Activated naive CD8-positive, alpha-beta T cell treated with anti-CD3 and anti-CD28 coated beads for 36 hours (primary cell): ENCODE measurements at regions not wholly inside any gene's neighbourhood (a gene's known extent, or its start where the extent isn't known, plus 50 kb on each side); places are given as distances from the start of the nearest gene placed in this dataset.
"Not testable (repeated sequence)": the region's sequence is repeated elsewhere in the genome, so short reads cannot be mapped to it uniquely, and the experiment has no call there.

Source experiments
- DNase-seq: peaks from one replicate; pipeline ENCODE4 v3.0.0; 2021
- H3K27ac Mint-ChIP-seq: one replicate; pipeline ENCODE4 v1.8.0; 2022; ENCODE audit warnings: mild to moderate bottlenecking, moderate library complexity, mixed read lengths
- H3K27me3 Mint-ChIP-seq: one replicate; pipeline ENCODE4 v1.8.0; 2022; ENCODE audit warnings: mild to moderate bottlenecking, mixed read lengths
- H3K36me3 Mint-ChIP-seq: one replicate; pipeline ENCODE4 v1.8.0; 2021; ENCODE audit warnings: mild to moderate bottlenecking, mixed read lengths
- H3K4me1 Mint-ChIP-seq: one replicate; pipeline ENCODE4 v1.8.0; 2021; ENCODE audit warnings: mixed read lengths
- H3K4me3 Mint-ChIP-seq: one replicate; pipeline ENCODE4 v1.8.0; 2022; ENCODE audit warnings: mild to moderate bottlenecking, moderate library complexity, mixed read lengths
- H3K9me3 Mint-ChIP-seq: one replicate; pipeline ENCODE4 v1.8.0; 2022; ENCODE audit warnings: mixed read lengths

DNA sequence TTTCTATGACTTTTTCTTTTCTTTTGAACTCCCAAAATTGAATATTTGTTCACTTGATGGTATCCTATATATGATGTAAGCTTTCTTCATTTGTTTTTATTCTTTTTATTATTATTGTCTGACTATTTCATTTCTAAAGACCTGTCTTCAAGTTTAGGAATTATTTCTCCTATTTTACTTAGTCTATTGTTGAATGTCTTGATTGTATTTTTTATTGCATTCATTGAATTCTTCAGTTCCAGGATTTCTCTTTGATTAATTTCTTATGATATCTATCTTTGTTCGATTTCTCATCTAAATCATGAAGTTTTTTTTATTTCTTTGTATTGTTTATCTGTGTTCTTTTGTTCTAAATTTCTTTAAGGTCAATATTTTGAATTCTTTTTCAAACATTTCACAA is 238.8 kb downstream of the TTC6 start:
- H3K36me3 Mint-ChIP-seq, result no peaks in the 10 kb centered on the region
- DNase-seq, result no peak
- H3K9me3 Mint-ChIP-seq, result peaks cover 36% of the 10 kb centered on the region
- H3K4me3 Mint-ChIP-seq, result no peak overlapping the region
- peaks cover 5% of the 10 kb centered on the region for H3K27me3 Mint-ChIP-seq
- no peaks in the 10 kb centered on the region for H3K4me1 Mint-ChIP-seq
- H3K27ac Mint-ChIP-seq, result no peak overlapping the region

DNA sequence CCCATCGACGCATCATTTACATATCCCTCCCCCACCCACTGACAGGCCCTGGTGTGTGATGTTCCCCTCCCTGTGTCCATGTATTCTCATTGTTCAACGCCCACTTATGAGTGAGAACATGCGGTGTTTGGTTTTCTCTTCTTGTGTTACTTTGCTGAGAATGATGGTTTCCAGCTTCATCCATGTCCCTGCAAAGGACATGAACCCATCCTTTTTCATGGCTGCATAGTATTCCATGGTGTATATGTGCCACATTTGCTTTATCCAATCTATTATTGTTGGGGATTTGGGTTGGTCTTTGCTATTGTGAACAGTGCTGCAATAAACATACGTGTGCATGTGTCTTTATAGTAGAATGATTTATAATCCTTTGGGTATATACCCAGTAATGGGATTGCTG is 243.3 kb downstream of the TTC6 start:
- not testable (repeated sequence) for H3K27ac Mint-ChIP-seq

DNA sequence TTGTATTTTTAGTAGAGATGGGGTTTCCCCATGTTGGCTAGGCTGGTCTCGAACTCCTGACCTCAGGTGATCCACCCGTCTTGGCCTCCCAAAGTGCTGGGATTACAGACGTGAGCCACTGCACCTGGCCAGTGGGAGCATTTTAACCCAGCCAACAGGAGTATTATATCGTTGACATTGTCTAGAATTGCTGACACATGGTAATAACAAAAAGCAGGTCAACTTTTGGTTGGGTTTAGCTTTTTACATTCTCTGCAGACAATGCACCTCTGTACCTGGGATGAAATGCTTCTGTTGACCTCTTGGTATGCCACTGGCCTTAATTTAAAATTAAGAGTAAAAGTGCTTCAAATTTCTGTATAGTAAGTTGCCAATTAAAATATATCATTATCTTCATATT is 245.6 kb downstream of the TTC6 start:
- not testable (repeated sequence) for DNase-seq, H3K36me3 Mint-ChIP-seq, H3K9me3 Mint-ChIP-seq, H3K27me3 Mint-ChIP-seq, H3K4me1 Mint-ChIP-seq, H3K27ac Mint-ChIP-seq, H3K4me3 Mint-ChIP-seq

More for the DNA sequence above, 243.3 kb downstream of the TTC6 start:
- not testable (repeated sequence) for H3K27me3 Mint-ChIP-seq, H3K4me1 Mint-ChIP-seq, DNase-seq, H3K4me3 Mint-ChIP-seq, H3K36me3 Mint-ChIP-seq
- peaks cover 28% of the 10 kb centered on the region for H3K9me3 Mint-ChIP-seq

DNA sequence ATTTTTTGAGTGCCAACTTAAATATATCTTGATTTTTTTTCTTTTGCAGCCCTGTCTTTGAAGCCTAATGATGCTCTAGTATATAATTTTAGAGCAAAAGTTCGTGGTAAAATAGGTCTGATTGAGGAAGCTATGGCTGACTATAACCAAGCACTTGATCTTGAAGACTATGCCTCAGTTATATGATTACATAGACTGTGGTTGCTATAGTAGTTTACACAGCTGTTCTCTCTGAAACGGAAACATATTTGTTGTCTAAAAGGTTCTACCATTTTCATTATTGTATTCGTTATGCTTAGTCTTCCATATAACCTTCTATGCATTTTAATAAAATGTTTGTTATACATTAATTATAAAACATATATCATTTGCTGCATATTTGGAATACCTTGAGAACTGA is 246.7 kb downstream of the TTC6 start:
- no peaks in the 10 kb centered on the region for H3K36me3 Mint-ChIP-seq
- H3K27ac Mint-ChIP-seq, result no peak overlapping the region
- no peak for DNase-seq

DNA sequence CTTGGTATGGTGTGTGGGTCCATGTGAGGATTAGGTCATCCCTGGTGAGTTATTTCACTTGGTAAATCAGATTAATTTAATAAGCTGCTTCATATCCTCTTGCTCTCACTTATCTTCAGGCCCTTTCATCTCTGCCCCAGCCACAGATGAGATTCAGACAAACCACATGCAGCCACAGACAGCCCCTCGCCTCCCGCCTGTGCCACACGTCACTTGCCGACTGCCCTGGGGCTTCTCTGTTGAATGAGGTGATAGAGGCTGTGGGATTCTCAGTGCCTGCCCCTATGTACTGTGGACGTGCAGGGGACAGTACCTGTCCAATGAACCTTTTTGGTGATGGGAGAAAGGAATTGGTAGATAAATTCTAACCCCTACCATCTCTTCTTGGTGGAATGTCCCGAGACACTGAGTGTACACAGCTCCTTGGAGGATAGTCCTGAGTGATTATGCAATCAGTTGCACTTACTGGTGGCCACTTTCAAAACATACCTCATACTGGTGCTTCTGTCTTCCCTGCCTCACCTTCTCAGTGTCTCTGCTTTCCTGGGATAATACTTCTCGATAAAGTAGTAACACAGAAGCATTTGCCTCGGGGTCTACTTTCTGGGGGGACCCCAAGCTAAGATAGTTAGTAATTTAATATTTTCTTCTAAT is 248.7 kb downstream of the TTC6 start:
- Mint-ChIP-seq H3K4me1 (no peaks in the 10 kb centered on the region), H3K4me3 (no peak overlapping the region), H3K9me3 (peaks cover 5% of the 10 kb centered on the region), H3K27ac (no peak overlapping the region), H3K36me3 (no peaks in the 10 kb centered on the region), H3K27me3 (no peaks in the 10 kb centered on the region)
- DNase-seq, result no peak

More for the DNA sequence above, 246.7 kb downstream of the TTC6 start:
- no peaks in the 10 kb centered on the region for H3K4me1 Mint-ChIP-seq
- no peaks in the 10 kb centered on the region for H3K27me3 Mint-ChIP-seq
- no peak overlapping the region for H3K4me3 Mint-ChIP-seq
- H3K9me3 Mint-ChIP-seq, result peaks cover 5% of the 10 kb centered on the region

DNA sequence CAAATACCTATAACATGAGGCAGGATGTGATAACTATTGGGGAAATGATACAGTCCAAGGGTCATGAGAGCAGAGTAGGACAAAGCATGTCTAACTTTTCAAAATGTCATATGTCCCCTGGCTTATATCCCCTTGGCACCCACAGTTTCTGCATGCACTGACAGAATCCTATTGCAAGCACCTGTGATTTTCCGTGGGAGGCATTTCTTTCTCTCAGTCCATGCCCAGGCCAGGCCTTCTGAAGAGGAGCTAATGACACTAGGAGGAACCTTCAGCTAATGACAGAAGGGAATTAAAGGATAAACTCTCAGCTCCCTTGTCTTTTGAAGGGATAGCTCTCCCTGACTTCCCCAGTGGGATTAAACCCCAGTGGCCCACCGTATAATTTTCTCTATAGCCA is 249.2 kb downstream of the TTC6 start:
- Mint-ChIP-seq H3K9me3 (peaks cover under 1% of the 10 kb centered on the region), H3K36me3 (no peaks in the 10 kb centered on the region)

DNA sequence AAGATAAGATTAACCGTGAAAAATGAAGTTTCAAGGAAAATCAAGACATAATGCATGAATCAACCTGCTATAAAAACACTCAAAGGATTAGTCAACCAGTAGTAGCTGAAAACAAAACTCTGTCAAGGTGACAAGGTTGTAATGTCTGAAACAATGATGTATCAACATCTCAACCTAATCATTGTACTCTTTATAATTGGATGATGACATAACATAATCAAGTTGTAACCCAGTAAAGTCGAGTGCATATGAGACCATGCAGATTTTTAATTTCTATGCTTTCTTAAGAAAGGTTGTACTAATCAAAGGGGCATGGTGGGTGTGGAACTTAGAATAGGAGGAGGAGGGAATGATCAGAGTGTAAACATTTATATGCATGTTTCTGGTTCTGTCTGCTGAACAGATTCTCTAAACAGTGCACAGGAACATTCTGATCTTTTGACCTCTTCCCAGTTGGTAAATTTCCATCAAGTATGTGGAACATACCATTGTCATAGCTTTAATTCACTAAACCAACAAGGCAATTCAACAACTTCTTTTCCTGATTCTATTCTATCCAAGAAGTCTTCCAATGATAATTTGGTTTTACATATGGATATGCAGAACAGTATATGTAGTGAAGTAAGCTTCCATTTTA is 253.7 kb downstream of the TTC6 start:
- Mint-ChIP-seq H3K4me1 (no peaks in the 10 kb centered on the region), H3K27me3 (no peaks in the 10 kb centered on the region), H3K36me3 (no peaks in the 10 kb centered on the region), H3K27ac (no peak overlapping the region), H3K4me3 (no peak overlapping the region), H3K9me3 (no peaks in the 10 kb centered on the region)
- no peak for DNase-seq

More for the DNA sequence above, 249.2 kb downstream of the TTC6 start:
- H3K27ac Mint-ChIP-seq, result no peak overlapping the region
- no peak for DNase-seq
- H3K4me1 Mint-ChIP-seq, result no peaks in the 10 kb centered on the region
- no peaks in the 10 kb centered on the region for H3K27me3 Mint-ChIP-seq
- no peak overlapping the region for H3K4me3 Mint-ChIP-seq

DNA sequence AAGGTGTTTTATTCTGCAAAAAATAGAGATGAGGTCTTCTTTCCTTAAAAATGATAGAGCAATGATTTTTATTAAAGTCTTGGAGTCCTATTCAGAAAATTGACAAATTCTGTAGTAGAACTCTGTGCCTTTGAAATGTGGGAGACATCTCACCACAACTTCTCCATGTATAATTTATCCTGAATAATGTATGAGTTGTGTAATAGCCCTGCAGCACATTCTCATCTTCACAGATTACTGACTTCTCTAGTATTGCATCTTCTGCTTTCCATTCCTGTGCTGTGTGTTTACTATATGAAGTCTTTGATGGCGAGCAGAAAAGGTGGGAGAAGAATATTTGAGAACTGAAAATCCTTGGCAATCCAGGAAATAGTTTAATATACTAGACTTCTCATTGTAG is 255.6 kb downstream of the TTC6 start:
- Mint-ChIP-seq H3K9me3 (no peaks in the 10 kb centered on the region), H3K36me3 (no peaks in the 10 kb centered on the region), H3K27ac (no peak overlapping the region), H3K4me1 (no peaks in the 10 kb centered on the region), H3K27me3 (peaks cover 3% of the 10 kb centered on the region), H3K4me3 (no peak overlapping the region)
- DNase-seq, result no peak

DNA sequence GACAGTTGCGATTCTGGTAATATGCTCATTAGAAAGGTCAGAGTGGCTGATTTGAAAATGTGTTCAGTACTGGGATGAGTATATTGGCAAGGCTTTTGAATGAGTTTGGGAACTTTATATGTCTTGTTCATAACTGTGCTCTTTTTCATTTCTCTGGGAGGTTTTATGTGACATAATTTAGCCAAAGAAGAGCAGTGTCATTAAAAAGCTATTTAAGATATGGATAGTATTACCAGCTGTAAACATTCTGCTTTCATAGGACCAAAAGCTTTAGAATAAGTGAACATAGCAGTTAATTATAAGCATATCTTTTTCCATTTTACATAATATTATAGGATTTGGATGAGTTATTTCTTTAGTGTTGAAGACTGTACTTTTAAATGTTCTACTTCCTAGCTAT is 260.4 kb downstream of the TTC6 start:
- no peaks in the 10 kb centered on the region for H3K9me3 Mint-ChIP-seq
- no peaks in the 10 kb centered on the region for H3K36me3 Mint-ChIP-seq
- no peak for DNase-seq
- H3K27me3 Mint-ChIP-seq, result peaks cover 16% of the 10 kb centered on the region
- H3K4me3 Mint-ChIP-seq, result no peak overlapping the region
- no peaks in the 10 kb centered on the region for H3K4me1 Mint-ChIP-seq
- no peak overlapping the region for H3K27ac Mint-ChIP-seq

DNA sequence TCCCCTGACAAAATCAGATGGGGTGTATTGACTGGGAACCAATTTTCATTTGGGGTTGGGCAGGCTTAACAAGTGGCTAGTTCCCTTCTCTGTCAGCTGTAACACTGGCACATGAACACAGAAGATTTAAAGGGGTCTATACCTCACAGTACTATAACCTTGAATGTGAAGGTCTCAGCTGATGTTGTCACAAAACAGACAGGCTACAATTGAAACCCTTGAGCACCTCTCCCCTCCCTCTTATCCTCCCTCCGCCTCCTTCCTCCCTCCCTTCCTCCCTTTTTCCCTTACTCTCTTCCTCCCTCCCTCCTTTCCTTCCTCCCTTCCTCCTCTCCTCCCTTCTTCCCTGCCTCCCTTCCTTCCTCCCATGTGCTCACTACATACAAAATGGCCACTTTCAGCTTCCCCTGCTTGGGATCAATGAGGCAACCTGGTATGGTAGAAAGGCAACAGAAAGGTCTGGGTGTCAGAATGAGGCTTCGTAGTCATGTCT is 262.4 kb downstream of the TTC6 start:
- no peak for DNase-seq
- Mint-ChIP-seq H3K27me3 (peaks cover 16% of the 10 kb centered on the region), H3K4me3 (no peak overlapping the region), H3K36me3 (no peaks in the 10 kb centered on the region), H3K27ac (no peak overlapping the region), H3K9me3 (no peaks in the 10 kb centered on the region), H3K4me1 (no peaks in the 10 kb centered on the region)

DNA sequence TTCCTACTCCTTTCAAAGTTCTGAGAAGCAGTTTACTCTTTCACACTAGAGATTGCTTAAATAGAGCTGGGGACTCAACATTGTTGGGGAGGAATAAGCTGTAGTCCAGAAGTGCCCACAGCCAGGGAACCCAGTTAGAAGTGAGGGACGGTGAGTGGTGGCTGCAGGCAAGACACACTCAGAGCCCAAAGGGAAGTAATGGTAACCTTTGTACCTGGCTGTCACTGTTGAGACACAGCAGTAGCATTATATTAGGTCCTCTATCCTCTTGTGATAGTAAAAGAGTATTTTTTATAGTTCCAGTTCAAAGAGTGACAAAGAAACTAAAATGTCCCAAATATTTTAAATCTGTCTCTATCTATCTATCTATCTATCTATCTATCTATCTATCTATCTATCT is 263.3 kb downstream of the TTC6 start:
- H3K9me3 Mint-ChIP-seq, result no peaks in the 10 kb centered on the region
- H3K36me3 Mint-ChIP-seq, result no peaks in the 10 kb centered on the region
- no peaks in the 10 kb centered on the region for H3K4me1 Mint-ChIP-seq
- no peak overlapping the region for H3K4me3 Mint-ChIP-seq
- no peak for DNase-seq
- H3K27me3 Mint-ChIP-seq, result peaks cover 16% of the 10 kb centered on the region
- no peak overlapping the region for H3K27ac Mint-ChIP-seq

DNA sequence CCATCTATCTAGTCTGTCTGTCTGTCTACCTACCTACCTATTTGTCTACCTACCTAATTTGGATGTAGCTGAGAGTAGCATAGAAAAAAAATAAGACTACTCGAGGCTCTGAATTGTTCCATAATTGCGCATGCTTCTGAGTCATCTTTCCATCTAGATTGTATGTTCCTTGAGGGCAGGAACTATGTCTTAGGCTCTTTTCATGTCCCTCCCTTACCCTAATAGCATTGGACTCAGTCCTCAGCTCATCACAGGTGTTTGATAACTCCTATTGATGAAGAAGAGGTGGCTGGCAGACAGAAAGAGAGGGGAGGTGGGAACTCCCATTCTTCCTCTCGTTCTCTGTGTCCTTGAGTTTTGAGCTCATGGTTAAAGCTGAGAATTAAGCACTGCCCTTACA is 263.7 kb downstream of the TTC6 start:
- Mint-ChIP-seq H3K4me3 (no peak overlapping the region), H3K36me3 (no peaks in the 10 kb centered on the region), H3K27me3 (peaks cover 16% of the 10 kb centered on the region), H3K4me1 (no peaks in the 10 kb centered on the region), H3K27ac (no peak overlapping the region), H3K9me3 (no peaks in the 10 kb centered on the region)
- DNase-seq, result no peak

DNA sequence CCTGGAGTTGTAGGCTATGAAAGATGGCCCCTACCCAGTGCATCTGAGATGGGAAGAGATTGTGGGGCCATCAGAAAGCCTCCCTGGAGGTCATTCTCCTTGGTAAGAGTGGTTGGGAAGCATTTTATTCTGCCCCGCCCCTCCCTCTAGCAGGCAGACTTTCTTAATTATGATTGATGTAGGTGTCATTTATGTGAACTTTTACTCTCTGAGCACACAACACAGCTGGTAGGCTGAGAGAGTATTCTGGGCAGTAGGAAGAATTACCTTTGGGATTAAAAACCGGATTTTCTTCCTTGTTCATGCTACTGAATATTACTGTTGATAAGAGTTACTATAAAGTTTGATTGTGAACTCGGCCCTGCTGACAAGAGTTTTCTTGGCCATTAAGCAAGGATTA is 266.8 kb downstream of the TTC6 start:
- Mint-ChIP-seq H3K36me3 (no peaks in the 10 kb centered on the region), H3K4me3 (no peak overlapping the region), H3K4me1 (no peaks in the 10 kb centered on the region), H3K27ac (no peak overlapping the region), H3K27me3 (peaks cover 7% of the 10 kb centered on the region), H3K9me3 (no peaks in the 10 kb centered on the region)
- DNase-seq, result no peak

DNA sequence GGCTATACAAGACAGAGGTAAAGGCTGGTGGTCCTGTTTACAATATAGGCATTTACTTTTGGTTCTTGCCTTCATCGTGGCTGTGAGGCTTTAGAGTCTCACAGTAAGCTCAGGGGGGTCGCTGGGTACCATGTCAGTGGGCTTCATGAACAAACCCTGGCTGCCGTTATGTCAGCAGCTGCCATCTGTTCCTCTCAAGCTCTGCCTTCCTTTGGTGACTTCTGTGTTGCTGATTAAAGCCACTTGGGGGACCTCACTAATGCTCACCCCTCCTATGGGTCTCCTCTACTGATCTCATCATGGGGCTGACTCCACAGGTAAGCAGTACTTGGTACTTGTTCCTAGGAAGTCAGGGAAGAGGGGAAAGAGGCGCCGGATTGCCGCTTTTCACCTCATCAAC is 268.7 kb downstream of the TTC6 start:
- Mint-ChIP-seq H3K36me3 (no peaks in the 10 kb centered on the region), H3K27ac (no peak overlapping the region), H3K9me3 (no peaks in the 10 kb centered on the region), H3K4me1 (no peaks in the 10 kb centered on the region), H3K27me3 (peaks cover 8% of the 10 kb centered on the region), H3K4me3 (no peak overlapping the region)
- no peak for DNase-seq

DNA sequence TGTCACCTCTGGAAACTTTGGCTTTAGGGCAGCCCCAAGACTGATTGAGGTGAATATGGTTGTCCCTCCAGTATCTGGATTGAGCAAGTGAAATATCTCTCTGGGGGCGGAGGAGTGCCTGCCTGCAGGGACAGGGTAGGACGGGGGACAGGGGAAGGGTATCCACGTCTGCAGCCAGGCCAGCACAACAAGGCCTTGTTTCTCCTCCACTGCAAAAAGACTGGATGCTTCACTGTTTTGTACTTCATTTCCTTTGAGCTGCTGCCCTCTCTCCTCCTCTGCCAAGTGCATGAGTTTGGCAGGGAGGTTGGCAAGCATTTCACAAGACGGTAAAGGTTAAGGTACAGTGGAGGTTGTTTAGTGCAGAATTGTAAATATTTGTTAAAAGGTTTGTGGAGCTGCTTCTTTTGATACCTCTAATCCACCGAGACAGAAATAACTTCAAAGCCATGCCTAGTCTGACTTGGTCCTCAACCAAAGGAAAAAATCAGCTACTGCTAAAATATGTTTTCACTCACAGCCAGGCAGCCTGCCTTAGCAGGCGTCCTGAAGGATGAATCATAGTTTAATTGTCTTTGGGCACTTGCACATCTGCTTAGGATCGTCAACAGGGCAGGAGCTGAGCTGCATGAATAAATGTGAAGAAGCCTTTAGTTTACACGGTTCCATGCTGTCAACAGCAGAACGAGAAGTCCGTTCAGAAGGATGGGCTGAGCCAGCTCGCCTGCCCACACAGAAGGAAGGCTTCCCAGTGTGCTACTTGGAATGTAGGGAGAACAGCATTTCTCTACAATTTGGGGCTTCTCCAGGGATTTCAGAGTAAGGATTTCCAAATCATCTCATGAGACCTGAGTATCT is 269.7 kb downstream of the TTC6 start:
- Mint-ChIP-seq H3K27me3 (peaks cover 8% of the 10 kb centered on the region), H3K36me3 (no peaks in the 10 kb centered on the region), H3K9me3 (no peaks in the 10 kb centered on the region), H3K4me3 (no peak overlapping the region), H3K27ac (no peak overlapping the region), H3K4me1 (no peaks in the 10 kb centered on the region)
- no peak for DNase-seq
